Tibial nerve (tissue), 4 donors: ENCODE measurements at regions not wholly inside any gene's neighbourhood (a gene's known extent, or its start where the extent isn't known, plus 50 kb on each side); places are given as distances from the start of the nearest gene placed in this dataset.

ENCODE experiments used
- DNase-seq, 2 donors: peaks; one replicate each; pipeline ENCODE4 v3.0.0-alpha.2; 2019; ENCODE audit warnings: low spot score in 2 of 2
- H3K27ac ChIP-seq, 4 donors: fragments of 200-600 bp; sonication (generic) in 3 of 4; one replicate each; pipeline ENCODE4 v1.5.1; 2017 to 2019; ENCODE audit warnings: mild to moderate bottlenecking in 1 of 4
- H3K27me3 ChIP-seq, 2 donors: fragments of 200-600 bp; sonication (generic) in 1 of 2; one replicate each; pipeline versions ENCODE4 v1.5.1 to v1.6.0; 2017 to 2019
- H3K36me3 ChIP-seq, 3 donors: fragments of 200-600 bp; sonication (generic); one replicate each; pipeline ENCODE4 v1.5.1; 2018 to 2019
- H3K4me1 ChIP-seq, 4 donors: fragments of 200-600 bp; sonication (generic) in 3 of 4; one replicate each; pipeline ENCODE4 v1.5.1; 2017 to 2019
- H3K4me3 ChIP-seq, 4 donors: fragments of 200-600 bp; sonication (generic) in 3 of 4; one replicate each; pipeline ENCODE4 v1.5.1; 2017 to 2019; ENCODE audit warnings: mild to moderate bottlenecking in 1 of 4, moderate library complexity in 1 of 4
- H3K9me3 ChIP-seq, 4 donors: fragments of 200-600 bp; sonication (generic) in 3 of 4; one replicate each; pipeline ENCODE4 v1.5.1; 2017 to 2019
- EP300 ChIP-seq, 2 donors: sonication (generic); formaldehyde crosslinking; IDR thresholded peaks; one replicate each; pipeline ENCODE4 v1.6.1; 2017; ENCODE audit warnings: antibody characterized with exemption in 2 of 2, mild to moderate bottlenecking in 1 of 2
- POLR2A ChIP-seq, 2 donors: fragments of 450-650 bp; IDR thresholded peaks; one replicate each; pipeline ENCODE4 v1.6.1; 2017; ENCODE audit warnings: antibody characterized with exemption in 2 of 2, mild to moderate bottlenecking in 2 of 2, moderate library complexity in 2 of 2
- WGBS, 2 donors: methylation state at CpG; one replicate each; pipeline ENCODE4 v1.1.5; 2018; 5-methylcytosine and 5-hydroxymethylcytosine counted together
- TF ChIP-seq, protein P1 (sequence below), 5 experiments: fragments of 200-600 bp in 3 of 5; fragments of 450-650 bp in 2 of 5; sonication (generic) in 3 of 5; IDR thresholded peaks; one replicate each; pipeline ENCODE4 v1.5.1; 2016 to 2019; ENCODE audit warnings: antibody characterized with exemption in 5 of 5, mild to moderate bottlenecking in 3 of 5, moderate library complexity in 2 of 5

DNA sequence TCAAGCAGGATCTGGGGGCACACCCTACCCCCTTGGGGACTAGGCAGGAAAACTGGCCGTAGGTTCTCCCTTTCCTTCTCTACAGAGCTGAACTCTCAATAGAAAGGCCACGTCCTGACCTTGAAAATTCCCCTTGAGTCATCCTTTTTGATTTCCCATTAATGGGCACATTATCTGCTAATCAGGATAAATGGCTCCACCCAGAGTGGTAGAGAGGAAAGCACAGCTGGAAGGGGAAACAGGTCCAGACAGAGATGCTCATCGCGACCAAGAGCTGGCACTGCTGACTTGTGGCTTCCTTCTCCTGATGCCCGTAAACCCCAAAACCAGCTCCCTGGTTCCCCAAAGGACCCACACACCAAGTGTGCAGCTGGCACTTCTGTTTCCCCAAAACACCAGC lies 206.5 kb upstream of the CDH5 start:
- no peaks in the 10 kb centered on the region for H3K36me3 ChIP-seq
- H3K27me3 ChIP-seq, result no peaks in the 10 kb centered on the region
- TF ChIP-seq POLR2A (IDR thresholded peaks at IDR 0.05) (no peak), EP300 (IDR thresholded peaks at IDR 0.05) (peak in 1 of 2 donors; percentile 16)
- TF ChIP-seq, protein P1, sequence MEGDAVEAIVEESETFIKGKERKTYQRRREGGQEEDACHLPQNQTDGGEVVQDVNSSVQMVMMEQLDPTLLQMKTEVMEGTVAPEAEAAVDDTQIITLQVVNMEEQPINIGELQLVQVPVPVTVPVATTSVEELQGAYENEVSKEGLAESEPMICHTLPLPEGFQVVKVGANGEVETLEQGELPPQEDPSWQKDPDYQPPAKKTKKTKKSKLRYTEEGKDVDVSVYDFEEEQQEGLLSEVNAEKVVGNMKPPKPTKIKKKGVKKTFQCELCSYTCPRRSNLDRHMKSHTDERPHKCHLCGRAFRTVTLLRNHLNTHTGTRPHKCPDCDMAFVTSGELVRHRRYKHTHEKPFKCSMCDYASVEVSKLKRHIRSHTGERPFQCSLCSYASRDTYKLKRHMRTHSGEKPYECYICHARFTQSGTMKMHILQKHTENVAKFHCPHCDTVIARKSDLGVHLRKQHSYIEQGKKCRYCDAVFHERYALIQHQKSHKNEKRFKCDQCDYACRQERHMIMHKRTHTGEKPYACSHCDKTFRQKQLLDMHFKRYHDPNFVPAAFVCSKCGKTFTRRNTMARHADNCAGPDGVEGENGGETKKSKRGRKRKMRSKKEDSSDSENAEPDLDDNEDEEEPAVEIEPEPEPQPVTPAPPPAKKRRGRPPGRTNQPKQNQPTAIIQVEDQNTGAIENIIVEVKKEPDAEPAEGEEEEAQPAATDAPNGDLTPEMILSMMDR (IDR thresholded peaks at IDR 0.05), result no peak
- DNase-seq, result no peak
- WGBS, 2 donors, result 70 to 74% methylated on average over 3 to 5 of the region's 5 CpGs
- H3K27ac ChIP-seq, result no peak overlapping the region
- H3K4me3 ChIP-seq, result no peak overlapping the region
- no peaks in the 10 kb centered on the region for H3K9me3 ChIP-seq
- peaks cover 0 to 8% (median 3%) of the 10 kb centered on the region in 4 donors for H3K4me1 ChIP-seq

DNA sequence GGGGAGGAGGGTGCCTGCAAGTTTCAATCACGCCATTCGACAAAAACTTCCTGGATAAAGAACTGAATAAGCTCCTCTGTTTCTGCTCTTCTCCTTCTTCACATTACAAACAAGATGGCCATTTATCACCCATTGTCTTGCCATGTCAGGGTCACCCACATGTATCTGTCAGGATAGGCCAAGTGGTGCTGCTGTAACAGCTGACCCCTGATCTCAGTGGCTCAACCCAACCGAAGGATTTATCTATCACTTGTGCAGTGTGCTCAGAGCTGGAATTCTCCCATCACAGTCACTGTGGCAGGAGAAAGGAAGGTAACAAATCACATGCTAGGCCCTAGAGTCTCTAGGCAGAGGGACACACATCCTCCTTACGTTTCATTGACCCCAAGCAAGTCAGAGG lies 210.0 kb upstream of the CDH5 start:
- no peaks in the 10 kb centered on the region for H3K9me3 ChIP-seq
- no peaks in the 10 kb centered on the region for H3K27me3 ChIP-seq
- TF ChIP-seq POLR2A (IDR thresholded peaks at IDR 0.05), result no peak
- no peak for TF ChIP-seq EP300 (IDR thresholded peaks at IDR 0.05)
- TF ChIP-seq, protein P1 (IDR thresholded peaks at IDR 0.05), result no peak
- H3K36me3 ChIP-seq, result no peaks in the 10 kb centered on the region
- H3K27ac ChIP-seq, result no peak overlapping the region
- DNase-seq, result no peak
- 74 to 81% methylated on average over 4 of the region's 4 CpGs for WGBS, 2 donors
- H3K4me3 ChIP-seq, result no peak overlapping the region
- peaks cover 0 to 39% (median 11%) of the 10 kb centered on the region in 4 donors for H3K4me1 ChIP-seq

- WGBS, 2 donors, result 80 to 84% methylated on average over 4 of the region's 4 CpGs
Observed at GRCh38 chr16:66155933-66156332, 210.6 kb upstream of the CDH5 start.

DNA sequence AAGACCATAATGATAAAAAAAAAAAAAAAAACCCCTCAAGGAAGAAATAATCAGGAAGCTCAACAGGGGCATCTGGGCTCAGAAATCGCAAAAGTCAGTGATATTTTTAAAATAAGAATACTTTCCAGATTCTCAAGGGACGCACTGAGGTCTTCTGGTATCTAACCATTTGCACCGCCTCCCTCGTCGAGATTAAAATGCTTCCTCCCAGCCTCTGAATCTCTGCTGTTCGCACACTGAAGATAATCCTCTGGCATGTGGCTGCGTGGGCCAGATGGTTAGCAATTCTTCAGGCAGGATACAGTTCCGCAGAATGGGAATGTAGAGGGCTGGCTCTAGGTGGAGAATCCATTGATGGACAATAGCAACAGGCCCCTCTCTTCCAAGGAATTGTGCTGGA lies 211.7 kb upstream of the CDH5 start:
- no peak for DNase-seq
- H3K36me3 ChIP-seq, result no peaks in the 10 kb centered on the region
- no peak overlapping the region for H3K4me3 ChIP-seq
- peaks cover 0 to 55% (median 14%) of the 10 kb centered on the region in 4 donors for H3K4me1 ChIP-seq
- H3K27ac ChIP-seq, result no peak overlapping the region
- H3K9me3 ChIP-seq, result no peaks in the 10 kb centered on the region
- TF ChIP-seq, protein P1 (IDR thresholded peaks at IDR 0.05), result no peak
- no peak for TF ChIP-seq POLR2A (IDR thresholded peaks at IDR 0.05)
- no peak for TF ChIP-seq EP300 (IDR thresholded peaks at IDR 0.05)
- H3K27me3 ChIP-seq, result no peaks in the 10 kb centered on the region
- 78 to 79% methylated on average over 8 of the region's 8 CpGs for WGBS, 2 donors

More at GRCh38 chr16:66155933-66156332, 210.6 kb upstream of the CDH5 start:
- TF ChIP-seq EP300 (IDR thresholded peaks at IDR 0.05), result no peak
- no peak for TF ChIP-seq POLR2A (IDR thresholded peaks at IDR 0.05)
- TF ChIP-seq, protein P1 (IDR thresholded peaks at IDR 0.05), result no peak
- H3K27ac ChIP-seq, result no peak overlapping the region
- no peak overlapping the region for H3K4me3 ChIP-seq
- H3K9me3 ChIP-seq, result no peaks in the 10 kb centered on the region
- H3K27me3 ChIP-seq, result no peaks in the 10 kb centered on the region
- no peak for DNase-seq
- no peaks in the 10 kb centered on the region for H3K36me3 ChIP-seq
- peaks cover 0 to 45% (median 14%) of the 10 kb centered on the region in 4 donors for H3K4me1 ChIP-seq

GRCh38 chr16:66152823-66153393 lies 213.6 kb upstream of the CDH5 start:
- Histone ChIP-seq H3K9me3 (no peaks in the 10 kb centered on the region), H3K4me3 (no peak overlapping the region), H3K27me3 (no peaks in the 10 kb centered on the region), H3K36me3 (no peaks in the 10 kb centered on the region), H3K4me1 (peaks cover 0 to 55% (median 14%) of the 10 kb centered on the region in 4 donors), H3K27ac (peak overlapping the region; percentile 2 to 84 (median 64))
- WGBS, 2 donors, result 40 to 46% methylated on average over 3 of the region's 3 CpGs
- TF ChIP-seq, protein P1 (IDR thresholded peaks at IDR 0.05), result no peak
- TF ChIP-seq POLR2A (IDR thresholded peaks at IDR 0.05), result no peak
- TF ChIP-seq EP300 (IDR thresholded peaks at IDR 0.05), result no peak
- no peak for DNase-seq
